ENCODE measurements at regions not wholly inside any gene's neighbourhood (a gene's known extent, or its start where the extent isn't known, plus 50 kb on each side); places are given as distances from the start of the nearest gene placed in this dataset.

- no peak for DNase-seq (ENCODE audit: low spot score)
These were observed 406.2 kb downstream of the MBD2 start for GRCh38 chr18:53817976-53818950.

DNA sequence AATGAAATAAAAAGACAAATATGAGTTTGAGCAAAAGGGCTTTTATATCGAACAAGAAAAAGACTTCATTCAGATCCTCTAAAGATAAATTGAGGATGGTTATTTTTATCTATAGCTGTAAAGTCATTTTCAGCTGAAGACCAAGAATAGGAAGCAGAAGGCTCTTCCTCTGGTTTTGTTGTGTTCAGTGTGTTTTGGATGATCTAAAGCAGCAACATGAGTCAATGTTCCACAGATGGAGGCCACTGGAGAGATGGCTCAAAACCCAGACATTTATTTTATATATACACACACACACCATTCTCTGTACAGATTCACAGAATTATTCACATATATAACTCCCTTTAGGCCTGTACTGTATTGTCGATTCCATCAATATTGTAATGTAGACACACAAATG, 424.3 kb downstream of the MBD2 start:
- DNase-seq (ENCODE audit: low spot score): no peak

GRCh38 chr18:53799134-53799533, 425.3 kb downstream of the MBD2 start:
- DNase-seq (ENCODE audit: low spot score): no peak

GRCh38 chr18:53798516-53798915, 426.0 kb downstream of the MBD2 start:
- no peak for DNase-seq (ENCODE audit: low spot score)

DNA sequence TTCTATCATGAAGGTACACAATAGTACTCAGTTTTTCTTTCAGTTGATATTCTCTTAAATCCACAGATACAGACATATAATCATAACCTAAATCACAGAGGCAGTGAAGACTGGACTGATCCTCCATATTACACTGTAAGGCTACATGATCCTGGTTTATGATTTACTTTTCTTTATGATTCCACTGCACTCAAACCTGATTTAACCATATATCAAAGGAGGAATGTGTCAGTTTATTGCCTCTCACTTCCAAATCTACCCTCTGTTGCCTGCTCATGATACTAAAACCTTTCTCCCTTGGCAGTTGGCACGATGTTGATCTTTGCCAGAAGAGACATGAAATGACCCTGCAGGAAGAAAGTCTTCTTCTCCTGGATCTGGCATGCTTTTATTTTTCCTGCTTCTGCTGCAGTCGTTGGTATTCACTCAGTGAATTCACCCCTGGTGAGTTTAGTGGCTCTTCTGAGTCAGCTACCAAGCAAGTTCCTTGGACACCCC, 426.4 kb downstream of the MBD2 start:
- DNase-seq (ENCODE audit: low spot score): no peak

DNA sequence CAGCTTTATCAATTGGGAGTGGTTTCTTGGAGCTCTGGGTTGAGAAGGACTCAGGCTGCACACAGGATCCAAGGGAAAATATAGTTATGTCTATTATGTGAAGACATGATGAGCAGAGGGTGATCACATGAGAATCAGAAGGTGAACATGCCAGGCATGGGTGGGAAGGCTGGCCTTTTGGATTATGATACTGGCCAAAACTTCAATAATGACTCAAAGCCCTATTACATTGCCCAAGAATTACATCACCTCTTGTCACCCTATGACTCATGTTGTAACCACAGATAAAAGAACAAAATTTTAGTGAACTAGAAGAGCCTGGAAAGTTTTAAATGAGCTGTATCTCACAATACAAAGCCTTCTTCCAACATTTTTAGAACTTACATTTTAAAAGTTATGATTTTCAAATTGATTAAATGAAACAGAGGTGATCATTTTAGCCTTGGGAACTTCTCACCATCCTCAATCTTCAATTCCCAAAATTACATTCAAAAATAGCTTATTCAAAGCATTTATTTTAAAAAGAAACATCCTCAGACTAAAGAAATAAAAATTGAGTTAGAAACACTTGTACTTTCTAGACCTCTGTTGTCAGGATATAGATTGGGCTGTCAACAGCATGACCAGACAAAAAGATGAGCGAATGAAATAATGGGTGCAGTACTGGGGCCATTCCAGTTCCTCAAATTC, 428.3 kb downstream of the MBD2 start:
- peak; percentile 1 for DNase-seq (ENCODE audit: low spot score)

- no peak for DNase-seq (ENCODE audit: low spot score)
These were observed 428.9 kb downstream of the MBD2 start for GRCh38 chr18:53795610-53796009.

GRCh38 chr18:53795061-53795460, 429.4 kb downstream of the MBD2 start:
- no peak for DNase-seq (ENCODE audit: low spot score)

DNA sequence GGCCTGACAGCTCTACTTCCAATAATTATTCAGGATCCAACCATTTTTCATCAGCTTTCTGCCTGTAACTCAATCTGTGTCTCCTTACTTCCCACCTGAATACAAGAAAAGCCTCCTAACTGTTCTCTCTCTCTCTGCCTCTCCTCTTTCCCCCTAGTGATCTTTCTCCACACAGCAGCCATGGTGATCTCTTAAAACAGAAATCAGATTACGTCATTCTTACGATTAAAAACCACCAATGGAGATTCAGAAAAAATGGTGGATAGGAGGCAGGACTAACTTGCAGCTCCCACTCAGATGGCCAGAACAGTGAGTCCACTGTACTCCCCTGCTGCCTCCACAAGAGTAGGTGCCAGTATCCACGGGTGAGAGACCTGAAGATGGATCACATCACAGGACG, 431.7 kb downstream of the MBD2 start:
- DNase-seq (ENCODE audit: low spot score): no peak

GRCh38 chr18:53790786-53791185, 433.7 kb downstream of the MBD2 start:
- DNase-seq (ENCODE audit: low spot score): no peak

- no peak for DNase-seq (ENCODE audit: low spot score)
These were observed 434.9 kb downstream of the MBD2 start for GRCh38 chr18:53789376-53790247.

GRCh38 chr18:53785811-53786210, 438.7 kb downstream of the MBD2 start:
- no peak for DNase-seq (ENCODE audit: low spot score)

DNA sequence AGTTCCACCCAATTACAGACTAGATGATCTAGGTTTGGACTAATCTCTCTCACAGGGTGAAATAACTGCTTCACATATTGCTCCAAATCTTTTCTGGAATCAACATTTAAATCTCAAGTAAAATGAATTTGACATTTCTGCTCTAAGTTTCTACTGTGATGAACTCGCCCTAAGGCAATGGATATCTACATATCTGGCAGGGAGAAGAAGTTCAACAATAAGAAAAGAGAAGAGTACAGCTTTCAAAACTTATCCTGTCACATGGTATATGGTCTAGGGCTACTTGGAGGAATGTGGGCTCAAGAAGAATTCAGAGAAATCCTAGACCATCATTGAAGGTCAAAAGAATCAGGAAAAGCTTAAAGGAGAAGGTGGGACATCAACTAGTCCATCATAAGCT, 440.2 kb downstream of the MBD2 start:
- DNase-seq (ENCODE audit: low spot score): no peak

DNA sequence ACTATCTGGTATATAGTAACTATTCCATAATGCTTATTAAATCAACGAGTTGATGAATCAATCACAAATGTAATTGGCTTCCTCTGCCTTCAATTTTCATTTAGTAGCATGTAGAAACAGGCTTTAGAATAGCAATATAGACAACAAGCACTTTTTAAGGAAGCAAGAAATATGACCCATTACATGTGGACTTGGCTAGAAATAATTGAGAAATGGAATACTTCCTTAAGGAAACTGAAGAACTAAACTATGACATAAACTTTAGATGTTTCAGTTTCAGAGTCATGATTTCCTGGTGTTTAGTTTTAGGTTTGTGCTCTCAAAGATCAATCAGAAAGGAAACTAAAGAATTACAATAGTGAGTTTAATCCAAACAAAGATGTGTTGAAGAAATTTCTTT, 443.8 kb downstream of the MBD2 start:
- DNase-seq (ENCODE audit: low spot score): no peak

- no peak for DNase-seq (ENCODE audit: low spot score)
These were observed 452.2 kb downstream of the MBD2 start for GRCh38 chr18:53772293-53772692.

DNA sequence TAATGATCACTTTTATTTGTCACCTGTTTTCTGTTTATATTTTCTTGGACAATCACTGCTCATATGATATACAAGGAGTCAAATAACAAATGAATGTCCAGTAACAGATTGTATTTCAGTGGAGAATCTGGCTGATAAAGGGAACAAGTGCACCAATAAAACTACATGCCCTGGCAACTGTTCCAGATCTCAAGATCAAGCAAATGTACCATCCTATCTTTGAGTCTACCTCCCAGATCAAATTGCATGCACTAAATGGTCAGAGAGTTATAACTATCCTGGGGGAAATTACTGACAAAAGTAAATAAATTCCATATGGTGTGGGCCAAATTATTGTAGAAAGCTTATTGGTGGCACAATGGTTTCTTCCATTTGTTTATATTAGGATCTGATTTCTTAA, 452.8 kb downstream of the MBD2 start:
- no peak for DNase-seq (ENCODE audit: low spot score)

- no peak for DNase-seq (ENCODE audit: low spot score)
These were observed 459.3 kb downstream of the MBD2 start for GRCh38 chr18:53765211-53765610.

DNA sequence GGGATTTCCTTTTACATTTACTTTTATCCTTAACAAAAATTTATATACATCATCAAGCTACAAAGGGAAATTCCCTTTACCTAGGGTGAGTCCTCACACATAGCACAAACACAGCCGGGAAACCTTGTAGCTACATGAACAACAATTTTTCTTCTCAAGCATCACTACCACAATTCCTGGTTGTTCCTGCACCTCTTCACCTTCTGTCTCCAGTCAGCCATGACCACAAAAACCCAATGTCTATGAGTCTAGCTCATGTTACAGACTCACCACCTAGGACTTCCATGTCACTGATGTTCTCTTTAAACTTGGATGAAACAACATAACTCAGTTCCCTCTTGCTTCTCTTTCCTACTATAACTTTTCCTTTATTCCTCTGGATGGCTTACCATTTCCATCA, 460.4 kb downstream of the MBD2 start:
- DNase-seq (ENCODE audit: low spot score): no peak

GRCh38 chr18:53757328-53757727, 467.1 kb downstream of the MBD2 start:
- no peak for DNase-seq (ENCODE audit: low spot score)

DNA sequence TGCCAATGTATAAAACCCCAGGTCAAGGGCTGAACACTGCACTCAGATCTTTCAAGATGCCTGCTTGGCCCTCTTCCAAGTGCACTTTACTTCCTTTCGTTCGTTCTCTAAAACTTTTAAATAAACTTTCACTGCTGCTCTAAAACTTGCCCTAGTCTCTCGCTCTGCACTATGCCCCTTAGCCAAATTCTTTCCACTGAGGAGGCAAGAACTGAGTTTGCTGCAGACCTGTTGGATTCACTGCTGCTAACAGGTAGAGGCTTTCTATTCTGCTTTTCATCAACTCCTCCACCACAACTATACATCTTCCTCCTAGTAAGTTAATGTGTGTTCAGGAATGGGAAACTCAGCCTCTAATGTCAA, 467.9 kb downstream of the MBD2 start:
- DNase-seq (ENCODE audit: low spot score): no peak

DNA sequence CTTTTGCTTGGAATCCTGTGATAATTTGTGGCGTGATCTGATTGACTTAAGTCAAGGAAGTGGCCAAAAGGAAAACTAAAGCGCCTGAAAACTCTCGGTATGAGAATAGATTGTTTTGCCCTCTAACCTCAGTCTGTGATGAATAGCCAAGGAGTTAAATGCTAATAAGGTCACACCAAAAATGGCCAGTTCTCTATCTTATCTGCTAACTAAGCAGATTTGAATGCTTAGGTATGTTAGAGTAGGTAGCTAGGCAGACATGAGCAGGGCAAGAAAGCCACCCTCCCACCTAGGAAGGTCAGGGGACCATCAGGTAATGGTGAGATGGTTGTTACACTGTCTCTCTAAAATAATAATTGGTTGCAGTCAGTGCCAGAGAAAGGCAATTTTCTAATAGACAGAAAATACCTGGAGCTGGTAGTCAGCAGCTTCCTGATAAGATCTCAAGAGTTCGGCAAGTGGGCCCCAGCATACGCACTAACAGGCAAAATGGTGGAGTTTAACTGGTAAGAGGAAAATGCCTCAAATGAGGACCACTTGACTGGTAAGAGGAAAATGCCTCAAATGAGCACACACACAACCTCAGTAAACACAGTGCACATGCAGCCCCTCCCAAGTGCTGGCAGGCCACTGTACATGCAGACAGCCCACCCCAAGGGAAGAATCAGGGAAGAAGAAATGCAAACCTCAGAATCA, 468.4 kb downstream of the MBD2 start:
- DNase-seq (ENCODE audit: low spot score): no peak

GRCh38 chr18:53754154-53754553, 470.3 kb downstream of the MBD2 start:
- DNase-seq (ENCODE audit: low spot score): no peak

Data from LoVo (cell line).